Psoas muscle (tissue), 7 donors: ENCODE measurements at regions not wholly inside any gene's neighbourhood (a gene's known extent, or its start where the extent isn't known, plus 50 kb on each side); places are given as distances from the start of the nearest gene placed in this dataset.
A peak's percentile ranks its signal among the peaks of the same experiment; 100 is the strongest.

ENCODE experiments used
- ATAC-seq, 4 donors: fragments of 200-7000 bp; cut with Tn5 transposase; one replicate each; pipeline ENCODE4 v1.9.1; 2020; ENCODE audit warnings: moderate library complexity in 3 of 4, mild to moderate bottlenecking in 2 of 4
- DNase-seq, 2 donors: peaks; one replicate each; pipeline ENCODE4 v3.0.0-alpha.2; 2020
- H3K27ac ChIP-seq: fragments of 200-600 bp; one replicate; pipeline ENCODE4 v1.8.0; 2022
- H3K27me3 ChIP-seq, 3 donors: fragments of 200-600 bp in 1 of 3; one replicate each; pipeline versions ENCODE4 v1.6.1 to v1.8.0; 2013 to 2022; ENCODE audit warnings: low read length in 2 of 3, mild to moderate bottlenecking in 2 of 3, moderate library complexity in 1 of 3; ENCODE audit not compliant: insufficient read depth in 3 of 3
- H3K36me3 ChIP-seq, 2 donors: fragments of 200-600 bp in 1 of 2; one replicate each; pipeline versions ENCODE4 v1.6.1 to v1.8.0; 2013 to 2022; ENCODE audit warnings: low read depth in 1 of 2, mild to moderate bottlenecking in 1 of 2, moderate library complexity in 1 of 2; ENCODE audit not compliant: insufficient read depth in 1 of 2
- H3K4me1 ChIP-seq: fragments of 200-600 bp; one replicate; pipeline ENCODE4 v1.8.0; 2022
- H3K4me3 ChIP-seq: fragments of 200-600 bp; one replicate; pipeline ENCODE4 v1.8.0; 2022; ENCODE audit warnings: mild to moderate bottlenecking
- H3K9me3 ChIP-seq: fragments of 200-600 bp; one replicate; pipeline ENCODE4 v1.8.0; 2022
- WGBS, 3 donors: extraction: QIAGEN DNeasy Blood & Tissue Kit; methylation state at CpG; one replicate each; pipeline versions ENCODE4 v1.1.6 to v1.1.7; 2013; 5-methylcytosine and 5-hydroxymethylcytosine counted together
- intact Hi-C, 2 donors: fragments of 100-400 bp; cut with DNase I; formaldehyde crosslinking; loops; one replicate each; pipeline versions ENCODE4 v1.11.0 to v1.14.2; 2022
- TF ChIP-seq, protein P1 (sequence below): fragments of 200-600 bp; IDR thresholded peaks from one replicate; pipeline ENCODE4 v1.8.0; 2022; ENCODE audit warnings: antibody characterized with exemption
- donor health status: healthy with polysubstance abuse.
- donor health status: DM: no; HTN: no; CAD: no; lungs with moderate emphysema.
- donor health status: Bipolar disorder and iron deficiency.
- donor health status: healthy.
- donor health status: DM: yes; HTN: yes; CAD: no.
- donor health status: DM: no; HTN: no; CAD: no.
- donor health status: DM: yes; HTN: yes; CAD: no.

- DNase-seq = no peak
- no peaks in the 10 kb centered on the region for H3K4me1 ChIP-seq
Measured at GRCh38 chr12:125329239-125330102, 264.2 kb downstream of the AACS start.

DNA sequence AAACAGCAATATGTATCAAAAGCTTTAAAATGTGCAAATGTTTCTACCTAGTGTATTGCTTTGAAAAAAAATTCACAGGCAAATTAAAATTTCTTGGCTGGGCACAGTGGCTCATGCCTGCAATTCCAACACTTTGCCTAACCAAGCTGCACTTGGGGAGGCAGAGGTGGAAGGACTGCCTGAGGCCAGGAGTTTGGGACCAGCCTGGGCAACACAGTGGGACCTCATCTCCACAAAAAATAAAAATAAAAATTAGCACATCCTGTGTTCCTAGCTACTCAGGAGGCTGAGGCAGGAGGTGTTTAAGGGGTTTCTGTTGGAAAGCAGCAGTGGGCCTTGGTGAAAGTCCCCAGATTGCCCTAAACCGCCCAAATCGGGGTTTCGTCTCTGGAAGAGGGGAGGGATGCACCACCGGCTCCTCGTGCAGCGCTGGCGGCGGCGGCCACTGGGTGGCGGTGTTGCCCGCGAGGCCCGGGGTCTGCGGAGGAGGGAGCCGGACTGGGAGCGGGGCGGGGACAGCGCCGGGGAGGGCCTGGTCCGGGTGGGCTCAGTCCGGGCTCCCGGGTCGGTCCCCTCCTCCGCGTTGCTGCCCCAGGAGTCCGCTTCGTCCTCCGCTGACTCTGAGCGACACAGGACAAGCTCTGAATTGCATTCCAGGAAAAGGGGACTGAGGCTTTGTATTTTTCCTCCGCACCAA, 265.6 kb downstream of the AACS start:
- H3K27ac ChIP-seq = no peak overlapping the region
- H3K4me1 ChIP-seq = no peaks in the 10 kb centered on the region
- peaks cover 0 to 25% (median 12%) of the 10 kb centered on the region in 3 donors for H3K27me3 ChIP-seq
- H3K9me3 ChIP-seq = no peaks in the 10 kb centered on the region
- no peaks in the 10 kb centered on the region for H3K36me3 ChIP-seq
- H3K4me3 ChIP-seq = peak overlapping the region; percentile 57
- 0 to 1% (median 1%) methylated on average over 28 to 30 of the region's 30 CpGs for WGBS, 3 donors
- DNase-seq (peak; percentile 56 to 68), ATAC-seq (peak; percentile 39 to 82 (median 59))
- intact Hi-C loops = loop anchor here in 1 of 2 donors (2.0 kb wide), 1 partner anchor 72 kb away; no protein-coding TSS in a partner anchor
- TF ChIP-seq, protein P1, sequence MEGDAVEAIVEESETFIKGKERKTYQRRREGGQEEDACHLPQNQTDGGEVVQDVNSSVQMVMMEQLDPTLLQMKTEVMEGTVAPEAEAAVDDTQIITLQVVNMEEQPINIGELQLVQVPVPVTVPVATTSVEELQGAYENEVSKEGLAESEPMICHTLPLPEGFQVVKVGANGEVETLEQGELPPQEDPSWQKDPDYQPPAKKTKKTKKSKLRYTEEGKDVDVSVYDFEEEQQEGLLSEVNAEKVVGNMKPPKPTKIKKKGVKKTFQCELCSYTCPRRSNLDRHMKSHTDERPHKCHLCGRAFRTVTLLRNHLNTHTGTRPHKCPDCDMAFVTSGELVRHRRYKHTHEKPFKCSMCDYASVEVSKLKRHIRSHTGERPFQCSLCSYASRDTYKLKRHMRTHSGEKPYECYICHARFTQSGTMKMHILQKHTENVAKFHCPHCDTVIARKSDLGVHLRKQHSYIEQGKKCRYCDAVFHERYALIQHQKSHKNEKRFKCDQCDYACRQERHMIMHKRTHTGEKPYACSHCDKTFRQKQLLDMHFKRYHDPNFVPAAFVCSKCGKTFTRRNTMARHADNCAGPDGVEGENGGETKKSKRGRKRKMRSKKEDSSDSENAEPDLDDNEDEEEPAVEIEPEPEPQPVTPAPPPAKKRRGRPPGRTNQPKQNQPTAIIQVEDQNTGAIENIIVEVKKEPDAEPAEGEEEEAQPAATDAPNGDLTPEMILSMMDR = peak; percentile 62

More at GRCh38 chr12:125329239-125330102, 264.2 kb downstream of the AACS start:
- Histone ChIP-seq H3K27me3 (peaks cover 0 to 25% (median 12%) of the 10 kb centered on the region in 3 donors), H3K27ac (no peak overlapping the region), H3K36me3 (no peaks in the 10 kb centered on the region), H3K4me3 (no peak overlapping the region), H3K9me3 (no peaks in the 10 kb centered on the region)
- 70 to 75% (median 72%) methylated on average over 16 of the region's 16 CpGs for WGBS, 3 donors
- intact Hi-C loops = loop anchor here in 1 of 2 donors (2.0 kb wide), 1 partner anchor 73 kb away; no protein-coding TSS in a partner anchor
- TF ChIP-seq, protein P1 = no peak
- ATAC-seq = no peak

DNA sequence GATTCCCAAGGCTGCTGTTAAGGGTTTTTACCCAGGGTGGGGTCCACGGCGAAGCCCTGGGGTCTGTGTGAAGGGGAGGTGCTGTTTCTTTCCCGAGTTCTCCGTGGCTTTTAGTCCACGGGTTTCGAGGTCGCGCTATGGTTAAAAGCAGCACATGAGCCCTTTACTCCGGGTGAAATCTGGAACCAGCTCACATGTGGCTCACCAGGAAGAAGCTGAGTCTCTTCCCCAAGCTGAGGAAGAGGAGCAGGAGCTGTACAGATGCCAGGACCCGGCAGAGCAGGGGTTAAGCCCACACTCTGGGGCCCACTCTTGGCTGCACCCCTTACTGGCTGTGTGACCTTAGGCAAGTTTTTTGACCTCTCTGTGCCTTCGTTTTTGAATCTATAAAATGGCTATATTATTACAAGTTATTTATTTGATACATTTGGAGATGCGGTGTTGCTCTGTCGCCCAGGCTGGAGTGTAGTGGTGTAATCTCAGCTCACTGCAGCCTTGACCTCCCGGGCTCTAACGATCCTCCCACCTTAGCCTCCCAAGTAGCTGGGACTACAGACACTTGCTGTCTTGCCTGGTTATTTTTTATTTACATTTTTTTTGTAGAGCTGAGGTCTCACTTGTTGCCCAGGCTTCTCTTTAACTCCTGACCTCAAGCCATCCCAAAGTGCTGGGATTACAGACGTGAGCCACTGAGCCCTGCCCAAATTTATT, 266.3 kb downstream of the AACS start:
- no peaks in the 10 kb centered on the region for H3K9me3 ChIP-seq
- H3K27me3 ChIP-seq = peaks cover 0 to 25% (median 12%) of the 10 kb centered on the region in 3 donors
- H3K4me3 ChIP-seq = peak overlapping the region; percentile 57
- ATAC-seq (no peak), DNase-seq (no peak)
- no peaks in the 10 kb centered on the region for H3K4me1 ChIP-seq
- H3K36me3 ChIP-seq = no peaks in the 10 kb centered on the region
- no peak overlapping the region for H3K27ac ChIP-seq
- WGBS, 3 donors = 28 to 31% (median 30%) methylated on average over 16 of the region's 16 CpGs
- intact Hi-C loops = loop anchor here in 1 of 2 donors (2.0 kb wide), 1 partner anchor 71 kb away; no protein-coding TSS in a partner anchor
- TF ChIP-seq, protein P1 = no peak

- DNase-seq = no peak
- Histone ChIP-seq H3K4me1 (no peaks in the 10 kb centered on the region), H3K4me3 (no peak overlapping the region), H3K27me3 (peaks cover 0 to 25% (median 12%) of the 10 kb centered on the region in 3 donors), H3K9me3 (no peaks in the 10 kb centered on the region), H3K36me3 (no peaks in the 10 kb centered on the region), H3K27ac (no peak overlapping the region)
- WGBS, 3 donors = 62 to 65% (median 64%) methylated on average over 11 of the region's 11 CpGs
- intact Hi-C loops = no loop called here
- no peak for ATAC-seq
- TF ChIP-seq, protein P1 = no peak
Measured at GRCh38 chr12:125332900-125333299, 267.7 kb downstream of the AACS start.
